Neuronal stem cell (in vitro differentiated cells): ENCODE measurements at regions not wholly inside any gene's neighbourhood (a gene's known extent, or its start where the extent isn't known, plus 50 kb on each side); places are given as distances from the start of the nearest gene placed in this dataset.

Experiments
- DNase-seq: peaks from one replicate; pipeline ENCODE4 v3.0.0-alpha.2; 2013; ENCODE audit warnings: low spot score
- H2AFZ ChIP-seq: one replicate; pipeline ENCODE4 v1.6.1; 2013; ENCODE audit warnings: mild to moderate bottlenecking, low read length, inconsistent platforms
- H2AK5ac ChIP-seq: 2 replicates; pipeline ENCODE4 v1.6.1; 2013; ENCODE audit warnings: low read depth, mild to moderate bottlenecking, inconsistent platforms, low read length, moderate library complexity, mixed read lengths
- H2BK120ac ChIP-seq: 2 replicates; pipeline ENCODE4 v1.6.1; 2013; ENCODE audit warnings: low read depth, mild to moderate bottlenecking, inconsistent platforms, low read length, moderate library complexity, mixed read lengths
- H2BK12ac ChIP-seq: one replicate; pipeline ENCODE4 v1.6.1; 2013; ENCODE audit warnings: low read length, inconsistent platforms
- H2BK15ac ChIP-seq: 2 replicates; pipeline ENCODE4 v1.6.1; 2013; ENCODE audit warnings: mild to moderate bottlenecking, low read length, inconsistent platforms, mixed read lengths
- H2BK5ac ChIP-seq: one replicate; pipeline ENCODE4 v1.6.1; 2013; ENCODE audit warnings: inconsistent platforms, mild to moderate bottlenecking, low read length, moderate library complexity
- H3K14ac ChIP-seq: one replicate; pipeline ENCODE4 v1.6.1; 2013; ENCODE audit warnings: low read length, inconsistent platforms
- H3K18ac ChIP-seq: 2 replicates; pipeline ENCODE4 v1.6.1; 2013; ENCODE audit warnings: low read length, inconsistent platforms
- H3K23ac ChIP-seq: 2 replicates; pipeline ENCODE4 v1.6.1; 2013; ENCODE audit warnings: low read depth, mild to moderate bottlenecking, mixed read lengths, low read length, inconsistent platforms; ENCODE audit not compliant: poor library complexity
- H3K27ac ChIP-seq: replicated peaks from 3 replicates; pipeline ENCODE4 v1.5.1; 2013; ENCODE audit warnings: low read length, inconsistent platforms
- H3K27me3 ChIP-seq, 3 experiments: 2 replicates each; pipeline ENCODE4 v1.6.1; 2013; ENCODE audit warnings: low read length in 3 of 3, mild to moderate bottlenecking in 2 of 3, inconsistent platforms in 1 of 3, low read depth in 1 of 3, mixed read lengths in 1 of 3, moderate library complexity in 1 of 3; ENCODE audit not compliant: control insufficient read depth in 3 of 3, insufficient read depth in 3 of 3
- H3K36me3 ChIP-seq, 2 donors: replicated peaks in 1 of 2; 2 replicates each; pipeline ENCODE4 v1.6.1; 2013; ENCODE audit warnings: low read length in 2 of 2; ENCODE audit not compliant: control insufficient read depth in 2 of 2, insufficient read depth in 2 of 2
- H3K4ac ChIP-seq: 2 replicates; pipeline ENCODE4 v1.6.1; 2013; ENCODE audit warnings: inconsistent platforms, mild to moderate bottlenecking, low read length, moderate library complexity
- H3K4me1 ChIP-seq, 2 donors: 1 replicate in 1 of 2; 2 replicates in 1 of 2; pipeline ENCODE4 v1.6.1; 2013; ENCODE audit warnings: low read length in 2 of 2, low read depth in 1 of 2; ENCODE audit not compliant: control insufficient read depth in 2 of 2, insufficient read depth in 1 of 2
- H3K4me2 ChIP-seq: one replicate; pipeline ENCODE4 v1.6.1; 2013; ENCODE audit warnings: mild to moderate bottlenecking, low read length, inconsistent platforms; ENCODE audit not compliant: insufficient read depth, poor library complexity, severe bottlenecking
- H3K4me3 ChIP-seq, 2 donors: 2 replicates each; pipeline ENCODE4 v1.5.1; 2013; ENCODE audit warnings: low read length in 2 of 2, mild to moderate bottlenecking in 2 of 2, inconsistent platforms in 1 of 2, moderate library complexity in 1 of 2
- H3K79me1 ChIP-seq: one replicate; pipeline ENCODE4 v1.6.1; 2013; ENCODE audit warnings: low read depth, mild to moderate bottlenecking, inconsistent platforms, low read length, moderate library complexity
- H3K9ac ChIP-seq: one replicate; pipeline ENCODE4 v1.6.1; 2013; ENCODE audit warnings: mild to moderate bottlenecking, low read depth, low read length, inconsistent platforms; ENCODE audit not compliant: poor library complexity
- H3K9me3 ChIP-seq, 2 donors: replicated peaks in 1 of 2; 2 replicates each; pipeline versions ENCODE3 to v1.6.1; 2013; ENCODE audit warnings: low read length in 2 of 2, mild to moderate bottlenecking in 2 of 2, inconsistent platforms in 1 of 2, low read depth in 1 of 2, mixed read lengths in 1 of 2, moderate library complexity in 1 of 2; ENCODE audit not compliant: control insufficient read depth in 2 of 2, insufficient read depth in 1 of 2
- H4K8ac ChIP-seq: one replicate; pipeline ENCODE4 v1.6.1; 2013; ENCODE audit warnings: low read depth, mild to moderate bottlenecking, inconsistent platforms, low read length, moderate library complexity
- H4K91ac ChIP-seq: one replicate; pipeline ENCODE4 v1.6.1; 2013; ENCODE audit warnings: low read length, low read depth, mild to moderate bottlenecking, inconsistent platforms; ENCODE audit not compliant: poor library complexity
- WGBS, 2 donors: extraction: QIAGEN DNeasy Blood & Tissue Kit; methylation state at CpG; one replicate each; pipeline ENCODE4 v1.1.7; 2013; ENCODE audit warnings: missing lambda C conversion rate in 2 of 2, mixed read lengths in 1 of 2; ENCODE audit not compliant: insufficient read length in 2 of 2, insufficient replicate concordance in 1 of 2; ENCODE audit errors: extremely low coverage in 2 of 2; 5-methylcytosine and 5-hydroxymethylcytosine counted together

GRCh38 chr11:96704847-96705246, 315.0 kb downstream of the JRKL start:
- H3K4me2 ChIP-seq, result no peak overlapping the region
- no peak for DNase-seq
- no peaks in the 10 kb centered on the region for H3K36me3 ChIP-seq
- H3K4me3 ChIP-seq, result no peak overlapping the region
- no peak overlapping the region for H2AFZ ChIP-seq
- no peak overlapping the region for H3K4ac ChIP-seq
- no peak overlapping the region for H3K9ac ChIP-seq
- WGBS, 2 donors, result no CpG with 5 or more reads among the region's 3 CpGs
- no peak overlapping the region for H3K18ac ChIP-seq
- no peak overlapping the region for H2BK120ac ChIP-seq
- H4K91ac ChIP-seq, result no peak overlapping the region
- H3K79me1 ChIP-seq, result no peaks in the 10 kb centered on the region
- no peak overlapping the region for H2BK12ac ChIP-seq
- H2BK5ac ChIP-seq, result no peak overlapping the region
- no peaks in the 10 kb centered on the region for H3K27me3 ChIP-seq
- no peaks in the 10 kb centered on the region for H3K9me3 ChIP-seq
- no peak overlapping the region for H3K14ac ChIP-seq
- no peak overlapping the region for H3K27ac ChIP-seq
- no peak overlapping the region for H2BK15ac ChIP-seq
- no peak overlapping the region for H2AK5ac ChIP-seq
- no peaks in the 10 kb centered on the region for H3K4me1 ChIP-seq
- no peak overlapping the region for H4K8ac ChIP-seq
- H3K23ac ChIP-seq, result no peak overlapping the region

DNA sequence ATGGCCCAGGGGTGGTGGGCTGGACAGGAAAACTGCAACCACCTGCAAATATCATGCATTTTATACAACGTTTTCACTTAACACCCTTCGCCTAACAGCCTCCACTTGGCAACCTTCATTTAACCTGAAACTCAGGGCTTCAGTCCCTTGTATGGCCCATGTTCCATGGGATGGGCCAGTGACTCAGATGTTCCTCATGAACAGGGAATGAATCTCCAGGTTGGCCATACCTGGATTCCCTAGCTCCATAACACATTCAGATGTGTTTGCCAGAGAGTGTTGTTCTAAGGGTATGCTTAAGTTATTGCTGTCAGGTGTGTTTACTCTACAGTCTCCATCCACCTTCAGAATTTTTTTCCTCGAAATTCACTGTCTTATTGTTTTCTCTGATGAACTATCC, 316.9 kb downstream of the JRKL start:
- no peak overlapping the region for H4K91ac ChIP-seq
- no peak overlapping the region for H3K4ac ChIP-seq
- H2AFZ ChIP-seq, result no peak overlapping the region
- H3K4me2 ChIP-seq, result no peak overlapping the region
- H2BK12ac ChIP-seq, result no peak overlapping the region
- no peaks in the 10 kb centered on the region for H3K79me1 ChIP-seq
- H2BK5ac ChIP-seq, result no peak overlapping the region
- H3K18ac ChIP-seq, result no peak overlapping the region
- no peak for DNase-seq
- no peak overlapping the region for H2BK120ac ChIP-seq
- no peak overlapping the region for H4K8ac ChIP-seq
- H3K9ac ChIP-seq, result no peak overlapping the region
- no peaks in the 10 kb centered on the region for H3K36me3 ChIP-seq
- H3K27me3 ChIP-seq, result no peaks in the 10 kb centered on the region
- H3K14ac ChIP-seq, result no peak overlapping the region
- no peak overlapping the region for H3K4me3 ChIP-seq
- WGBS, 2 donors, result no CpG with 5 or more reads among the region's 3 CpGs
- H3K23ac ChIP-seq, result no peak overlapping the region
- no peak overlapping the region for H2BK15ac ChIP-seq
- H3K27ac ChIP-seq, result no peak overlapping the region
- H2AK5ac ChIP-seq, result no peak overlapping the region
- H3K4me1 ChIP-seq, result no peaks in the 10 kb centered on the region
- no peaks in the 10 kb centered on the region for H3K9me3 ChIP-seq

DNA sequence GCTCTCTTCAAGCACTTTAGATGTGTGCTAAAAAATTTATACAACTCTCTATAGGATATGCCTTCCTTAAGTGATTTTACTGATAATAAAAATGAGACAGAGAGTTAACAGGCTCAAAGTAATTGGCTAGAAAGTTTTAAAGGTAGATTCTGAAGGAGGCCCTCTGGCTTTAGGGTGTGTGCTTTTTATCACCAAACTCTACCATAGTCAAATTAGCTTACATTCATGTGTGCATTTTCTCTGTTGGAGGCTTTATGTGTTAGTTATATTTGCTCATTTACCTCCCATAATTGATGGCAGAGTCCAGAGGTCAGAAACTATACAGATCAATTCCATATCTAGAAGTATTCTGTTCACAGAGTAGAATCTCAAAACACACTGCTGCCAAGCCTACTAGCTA, 317.5 kb downstream of the JRKL start:
- Histone ChIP-seq H3K9ac (no peak overlapping the region), H3K9me3 (no peaks in the 10 kb centered on the region), H3K27me3 (no peaks in the 10 kb centered on the region), H2BK15ac (no peak overlapping the region), H3K23ac (no peak overlapping the region), H2BK120ac (no peak overlapping the region), H2BK5ac (no peak overlapping the region), H3K4me2 (no peak overlapping the region), H3K18ac (no peak overlapping the region), H3K36me3 (no peaks in the 10 kb centered on the region), H4K91ac (no peak overlapping the region), H3K14ac (no peak overlapping the region), H3K4me1 (no peaks in the 10 kb centered on the region), H2BK12ac (no peak overlapping the region), H2AK5ac (no peak overlapping the region), H2AFZ (no peak overlapping the region), H3K4me3 (no peak overlapping the region), H3K79me1 (no peaks in the 10 kb centered on the region), H3K4ac (no peak overlapping the region), H3K27ac (no peak overlapping the region), H4K8ac (no peak overlapping the region)
- no peak for DNase-seq

- WGBS, 2 donors, result no CpG with 5 or more reads among the region's 4 CpGs
- H3K79me1 ChIP-seq, result no peaks in the 10 kb centered on the region
- H3K23ac ChIP-seq, result no peak overlapping the region
- no peaks in the 10 kb centered on the region for H3K36me3 ChIP-seq
- H3K4me2 ChIP-seq, result no peak overlapping the region
- no peaks in the 10 kb centered on the region for H3K4me1 ChIP-seq
- H2BK5ac ChIP-seq, result no peak overlapping the region
- no peak overlapping the region for H2AK5ac ChIP-seq
- no peak overlapping the region for H3K4ac ChIP-seq
- H3K27me3 ChIP-seq, result no peaks in the 10 kb centered on the region
- H4K91ac ChIP-seq, result no peak overlapping the region
- H4K8ac ChIP-seq, result no peak overlapping the region
- no peak overlapping the region for H2AFZ ChIP-seq
- no peak overlapping the region for H3K18ac ChIP-seq
- H3K9me3 ChIP-seq, result no peaks in the 10 kb centered on the region
- H3K4me3 ChIP-seq, result no peak overlapping the region
- no peak for DNase-seq
- no peak overlapping the region for H2BK12ac ChIP-seq
- H3K9ac ChIP-seq, result no peak overlapping the region
- H2BK120ac ChIP-seq, result no peak overlapping the region
- H3K14ac ChIP-seq, result no peak overlapping the region
- no peak overlapping the region for H2BK15ac ChIP-seq
- H3K27ac ChIP-seq, result no peak overlapping the region
Measured at GRCh38 chr11:96708219-96708878, 318.5 kb downstream of the JRKL start.
